ENCODE measurements at regions not wholly inside any gene's neighbourhood (a gene's known extent, or its start where the extent isn't known, plus 50 kb on each side); places are given as distances from the start of the nearest gene placed in this dataset.
"Not testable (repeated sequence)": the region's sequence is repeated elsewhere in the genome, so short reads cannot be mapped to it uniquely, and the experiment has no call there.

- H3K4me1 ChIP-seq (ENCODE audit: low read depth, poor library complexity, severe bottlenecking); H3K27me3 ChIP-seq (ENCODE audit: insufficient read depth, low read depth); H3K4me2 ChIP-seq; H4K20me1 ChIP-seq (ENCODE audit: insufficient read depth); H3K27ac ChIP-seq; H3K4me3 ChIP-seq (IDR thresholded peaks at IDR 0.05; ENCODE audit: insufficient read depth, low read depth, low read length); H3K9ac ChIP-seq; H2AFZ ChIP-seq (ENCODE audit: low read depth); H3K79me2 ChIP-seq (ENCODE audit: insufficient read depth, low read depth); H3K36me3 ChIP-seq (ENCODE audit: insufficient read depth): not testable (repeated sequence)
Measured at GRCh38 chr21:5149222-5149621, 5372.2 kb upstream of the TPTE start.

GRCh38 chr21:5153842-5154640, 5367.3 kb upstream of the TPTE start:
- not testable (repeated sequence) for H3K4me1 ChIP-seq (ENCODE audit: low read depth, poor library complexity, severe bottlenecking); H3K27ac ChIP-seq; H3K4me2 ChIP-seq; H2AFZ ChIP-seq (ENCODE audit: low read depth); H3K4me3 ChIP-seq (IDR thresholded peaks at IDR 0.05; ENCODE audit: insufficient read depth, low read depth, low read length); H3K9ac ChIP-seq; H4K20me1 ChIP-seq (ENCODE audit: insufficient read depth); H3K36me3 ChIP-seq (ENCODE audit: insufficient read depth); H3K27me3 ChIP-seq (ENCODE audit: insufficient read depth, low read depth); H3K79me2 ChIP-seq (ENCODE audit: insufficient read depth, low read depth)

GRCh38 chr21:5154641-5154982, 5366.8 kb upstream of the TPTE start:
- H3K27ac ChIP-seq; H4K20me1 ChIP-seq (ENCODE audit: insufficient read depth); H3K9ac ChIP-seq; H3K27me3 ChIP-seq (ENCODE audit: insufficient read depth, low read depth); H2AFZ ChIP-seq (ENCODE audit: low read depth); H3K4me2 ChIP-seq; H3K4me1 ChIP-seq (ENCODE audit: low read depth, poor library complexity, severe bottlenecking); H3K36me3 ChIP-seq (ENCODE audit: insufficient read depth); H3K4me3 ChIP-seq (IDR thresholded peaks at IDR 0.05; ENCODE audit: insufficient read depth, low read depth, low read length); H3K79me2 ChIP-seq (ENCODE audit: insufficient read depth, low read depth): not testable (repeated sequence)

- H3K9ac ChIP-seq; H3K4me2 ChIP-seq; H3K27me3 ChIP-seq (ENCODE audit: insufficient read depth, low read depth); H4K20me1 ChIP-seq (ENCODE audit: insufficient read depth); H3K4me1 ChIP-seq (ENCODE audit: low read depth, poor library complexity, severe bottlenecking); H3K79me2 ChIP-seq (ENCODE audit: insufficient read depth, low read depth); H3K27ac ChIP-seq; H3K4me3 ChIP-seq (IDR thresholded peaks at IDR 0.05; ENCODE audit: insufficient read depth, low read depth, low read length); H3K36me3 ChIP-seq (ENCODE audit: insufficient read depth); H2AFZ ChIP-seq (ENCODE audit: low read depth): not testable (repeated sequence)
Measured at GRCh38 chr21:5162693-5163574, 5358.4 kb upstream of the TPTE start.

GRCh38 chr21:5165829-5166228, 5355.6 kb upstream of the TPTE start:
- H3K27ac ChIP-seq; H3K27me3 ChIP-seq (ENCODE audit: insufficient read depth, low read depth); H2AFZ ChIP-seq (ENCODE audit: low read depth); H3K79me2 ChIP-seq (ENCODE audit: insufficient read depth, low read depth); H3K9ac ChIP-seq; H4K20me1 ChIP-seq (ENCODE audit: insufficient read depth); H3K4me1 ChIP-seq (ENCODE audit: low read depth, poor library complexity, severe bottlenecking); H3K36me3 ChIP-seq (ENCODE audit: insufficient read depth); H3K4me2 ChIP-seq; H3K4me3 ChIP-seq (IDR thresholded peaks at IDR 0.05; ENCODE audit: insufficient read depth, low read depth, low read length): not testable (repeated sequence)
